Tibial nerve (tissue), 4 donors: ENCODE measurements at regions not wholly inside any gene's neighbourhood (a gene's known extent, or its start where the extent isn't known, plus 50 kb on each side); places are given as distances from the start of the nearest gene placed in this dataset.

Source experiments
- DNase-seq, 2 donors: peaks; one replicate each; pipeline ENCODE4 v3.0.0-alpha.2; 2019; ENCODE audit warnings: low spot score in 2 of 2
- H3K27ac ChIP-seq, 4 donors: fragments of 200-600 bp; sonication (generic) in 3 of 4; one replicate each; pipeline ENCODE4 v1.5.1; 2017 to 2019; ENCODE audit warnings: mild to moderate bottlenecking in 1 of 4
- H3K27me3 ChIP-seq, 2 donors: fragments of 200-600 bp; sonication (generic) in 1 of 2; one replicate each; pipeline versions ENCODE4 v1.5.1 to v1.6.0; 2017 to 2019
- H3K36me3 ChIP-seq, 3 donors: fragments of 200-600 bp; sonication (generic); one replicate each; pipeline ENCODE4 v1.5.1; 2018 to 2019
- H3K4me1 ChIP-seq, 4 donors: fragments of 200-600 bp; sonication (generic) in 3 of 4; one replicate each; pipeline ENCODE4 v1.5.1; 2017 to 2019
- H3K4me3 ChIP-seq, 4 donors: fragments of 200-600 bp; sonication (generic) in 3 of 4; one replicate each; pipeline ENCODE4 v1.5.1; 2017 to 2019; ENCODE audit warnings: mild to moderate bottlenecking in 1 of 4, moderate library complexity in 1 of 4
- H3K9me3 ChIP-seq, 4 donors: fragments of 200-600 bp; sonication (generic) in 3 of 4; one replicate each; pipeline ENCODE4 v1.5.1; 2017 to 2019
- EP300 ChIP-seq, 2 donors: sonication (generic); formaldehyde crosslinking; IDR thresholded peaks; one replicate each; pipeline ENCODE4 v1.6.1; 2017; ENCODE audit warnings: antibody characterized with exemption in 2 of 2, mild to moderate bottlenecking in 1 of 2
- POLR2A ChIP-seq, 2 donors: fragments of 450-650 bp; IDR thresholded peaks; one replicate each; pipeline ENCODE4 v1.6.1; 2017; ENCODE audit warnings: antibody characterized with exemption in 2 of 2, mild to moderate bottlenecking in 2 of 2, moderate library complexity in 2 of 2
- WGBS, 2 donors: methylation state at CpG; one replicate each; pipeline ENCODE4 v1.1.5; 2018; 5-methylcytosine and 5-hydroxymethylcytosine counted together
- TF ChIP-seq, protein P1 (sequence below), 5 experiments: fragments of 200-600 bp in 3 of 5; fragments of 450-650 bp in 2 of 5; sonication (generic) in 3 of 5; IDR thresholded peaks; one replicate each; pipeline ENCODE4 v1.5.1; 2016 to 2019; ENCODE audit warnings: antibody characterized with exemption in 5 of 5, mild to moderate bottlenecking in 3 of 5, moderate library complexity in 2 of 5

DNA sequence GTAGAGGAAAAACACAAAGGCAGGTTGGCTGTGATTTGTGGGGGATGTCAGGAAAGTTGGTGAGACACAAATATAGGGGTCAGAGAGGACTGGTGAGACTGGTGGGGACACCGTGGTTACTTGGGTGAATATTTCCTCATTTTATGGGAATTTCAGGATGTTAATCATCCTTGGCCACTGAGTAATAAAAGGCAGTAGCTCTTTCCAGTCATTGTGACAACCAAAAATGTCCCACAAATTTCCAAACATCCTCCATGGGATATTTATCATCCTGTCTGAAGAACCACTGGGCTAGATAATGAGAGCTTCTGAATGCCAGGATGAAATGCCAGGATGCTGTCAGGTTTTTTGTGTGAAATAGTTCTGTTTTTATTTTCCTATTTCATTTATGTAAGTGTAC, 374.1 kb downstream of the CD109 start:
- H3K4me3 ChIP-seq: no peak overlapping the region
- H3K4me1 ChIP-seq: peaks cover 0 to 1% (median 0%) of the 10 kb centered on the region in 4 donors
- H3K36me3 ChIP-seq: no peaks in the 10 kb centered on the region
- no peak for DNase-seq
- no peaks in the 10 kb centered on the region for H3K27me3 ChIP-seq
- H3K27ac ChIP-seq: no peak overlapping the region
- no peaks in the 10 kb centered on the region for H3K9me3 ChIP-seq
- WGBS, 2 donors: 58 to 74% methylated on average over 1 of the region's 1 CpG
- no peak for TF ChIP-seq POLR2A (IDR thresholded peaks at IDR 0.05)
- TF ChIP-seq, protein P1, sequence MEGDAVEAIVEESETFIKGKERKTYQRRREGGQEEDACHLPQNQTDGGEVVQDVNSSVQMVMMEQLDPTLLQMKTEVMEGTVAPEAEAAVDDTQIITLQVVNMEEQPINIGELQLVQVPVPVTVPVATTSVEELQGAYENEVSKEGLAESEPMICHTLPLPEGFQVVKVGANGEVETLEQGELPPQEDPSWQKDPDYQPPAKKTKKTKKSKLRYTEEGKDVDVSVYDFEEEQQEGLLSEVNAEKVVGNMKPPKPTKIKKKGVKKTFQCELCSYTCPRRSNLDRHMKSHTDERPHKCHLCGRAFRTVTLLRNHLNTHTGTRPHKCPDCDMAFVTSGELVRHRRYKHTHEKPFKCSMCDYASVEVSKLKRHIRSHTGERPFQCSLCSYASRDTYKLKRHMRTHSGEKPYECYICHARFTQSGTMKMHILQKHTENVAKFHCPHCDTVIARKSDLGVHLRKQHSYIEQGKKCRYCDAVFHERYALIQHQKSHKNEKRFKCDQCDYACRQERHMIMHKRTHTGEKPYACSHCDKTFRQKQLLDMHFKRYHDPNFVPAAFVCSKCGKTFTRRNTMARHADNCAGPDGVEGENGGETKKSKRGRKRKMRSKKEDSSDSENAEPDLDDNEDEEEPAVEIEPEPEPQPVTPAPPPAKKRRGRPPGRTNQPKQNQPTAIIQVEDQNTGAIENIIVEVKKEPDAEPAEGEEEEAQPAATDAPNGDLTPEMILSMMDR (IDR thresholded peaks at IDR 0.05): no peak
- no peak for TF ChIP-seq EP300 (IDR thresholded peaks at IDR 0.05)

DNA sequence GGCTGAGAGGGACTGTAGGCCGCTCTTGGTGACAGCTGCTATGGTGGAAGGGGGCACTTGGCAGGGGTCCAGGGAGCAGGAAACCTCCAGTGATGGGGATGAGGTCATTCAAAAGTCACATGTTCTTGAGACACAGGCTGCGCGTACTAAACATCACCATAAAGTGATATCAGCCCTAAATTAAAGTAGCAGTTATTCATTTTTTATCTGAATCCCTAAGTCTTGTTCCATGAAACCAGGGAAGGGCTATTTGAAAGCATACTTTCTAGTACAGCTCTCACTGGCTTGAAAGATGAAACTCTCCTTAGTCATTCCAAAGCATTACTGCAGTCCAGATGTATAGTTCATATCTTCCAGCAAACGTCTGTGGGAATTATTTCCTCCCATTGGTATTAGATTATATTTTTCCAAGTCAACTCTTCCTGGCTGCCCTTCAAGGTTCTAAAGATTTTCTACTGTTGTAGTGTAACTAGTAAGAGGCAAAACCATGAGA, 373.1 kb downstream of the CD109 start:
- H3K9me3 ChIP-seq: no peaks in the 10 kb centered on the region
- H3K4me1 ChIP-seq: no peaks in the 10 kb centered on the region
- H3K4me3 ChIP-seq: no peak overlapping the region
- H3K27me3 ChIP-seq: no peaks in the 10 kb centered on the region
- TF ChIP-seq POLR2A (IDR thresholded peaks at IDR 0.05) (no peak), EP300 (IDR thresholded peaks at IDR 0.05) (no peak)
- TF ChIP-seq, protein P1 (IDR thresholded peaks at IDR 0.05): no peak
- WGBS, 2 donors: 54 to 56% methylated on average over 4 of the region's 4 CpGs
- no peak for DNase-seq
- H3K36me3 ChIP-seq: no peaks in the 10 kb centered on the region
- no peak overlapping the region for H3K27ac ChIP-seq

DNA sequence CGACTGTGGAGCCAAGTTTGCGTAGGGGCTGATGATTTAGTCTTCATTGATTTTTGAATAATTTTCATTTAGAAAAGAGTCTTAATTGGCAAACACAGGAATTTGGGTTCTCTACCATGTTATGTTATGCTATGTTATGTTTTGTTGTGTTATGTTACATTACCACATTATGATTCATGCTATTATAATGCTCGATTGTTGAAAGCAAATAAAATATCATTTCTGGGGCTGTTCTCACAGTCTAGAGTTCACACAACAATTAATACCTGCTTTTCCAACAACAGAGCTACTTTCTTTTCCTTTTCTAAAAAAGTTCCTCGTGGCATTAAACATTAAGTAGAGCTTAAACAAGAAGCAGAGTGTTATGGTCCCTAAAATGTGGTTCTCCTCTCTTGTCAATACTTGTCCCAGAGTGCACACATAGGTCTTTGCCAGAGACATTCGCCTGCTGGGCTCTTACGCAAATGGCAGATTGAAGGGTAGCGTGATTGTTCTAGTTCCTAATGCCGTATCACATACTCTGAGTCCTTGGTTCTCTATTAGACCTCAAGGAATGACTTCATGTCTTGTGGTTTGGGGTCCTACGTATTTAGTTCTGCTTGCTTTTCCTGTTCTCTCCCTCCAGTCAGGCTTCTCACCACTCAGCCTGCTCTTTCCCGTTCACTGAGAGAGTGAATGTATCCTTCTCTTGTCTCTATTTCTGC, 370.3 kb downstream of the CD109 start:
- H3K4me3 ChIP-seq: no peak overlapping the region
- no peaks in the 10 kb centered on the region for H3K4me1 ChIP-seq
- H3K36me3 ChIP-seq: no peaks in the 10 kb centered on the region
- no peaks in the 10 kb centered on the region for H3K9me3 ChIP-seq
- H3K27ac ChIP-seq: no peak overlapping the region
- WGBS, 2 donors: 66 to 75% methylated on average over 10 of the region's 10 CpGs
- DNase-seq: no peak
- no peaks in the 10 kb centered on the region for H3K27me3 ChIP-seq
- TF ChIP-seq, protein P1 (IDR thresholded peaks at IDR 0.05): no peak
- TF ChIP-seq POLR2A (IDR thresholded peaks at IDR 0.05) (no peak), EP300 (IDR thresholded peaks at IDR 0.05) (no peak)

DNA sequence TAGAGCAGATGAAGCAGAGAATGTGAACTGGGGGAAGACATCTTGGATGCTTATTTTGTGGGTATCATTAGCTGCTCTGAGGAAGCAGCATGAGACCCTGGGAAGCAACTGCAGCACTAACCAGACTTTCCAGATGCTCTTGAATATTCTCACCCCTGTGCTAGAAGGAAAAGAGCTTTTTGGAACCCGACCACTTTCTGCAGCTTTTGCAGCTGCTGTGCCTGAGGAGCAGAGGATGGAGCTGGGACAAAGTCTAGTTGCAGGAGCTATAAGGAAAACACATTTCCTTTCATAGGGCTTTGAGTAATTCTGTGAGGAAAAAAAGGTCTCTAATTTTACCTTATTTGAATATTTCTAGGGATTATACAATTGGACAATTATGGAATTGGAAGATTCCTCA, 369.7 kb downstream of the CD109 start:
- WGBS, 2 donors: 63 to 71% methylated on average over 1 of the region's 1 CpG
- Histone ChIP-seq H3K36me3 (no peaks in the 10 kb centered on the region), H3K4me3 (no peak overlapping the region), H3K9me3 (no peaks in the 10 kb centered on the region), H3K27me3 (no peaks in the 10 kb centered on the region), H3K4me1 (no peaks in the 10 kb centered on the region), H3K27ac (no peak overlapping the region)
- no peak for DNase-seq
- TF ChIP-seq, protein P1 (IDR thresholded peaks at IDR 0.05): no peak
- TF ChIP-seq POLR2A (IDR thresholded peaks at IDR 0.05): no peak
- no peak for TF ChIP-seq EP300 (IDR thresholded peaks at IDR 0.05)

DNA sequence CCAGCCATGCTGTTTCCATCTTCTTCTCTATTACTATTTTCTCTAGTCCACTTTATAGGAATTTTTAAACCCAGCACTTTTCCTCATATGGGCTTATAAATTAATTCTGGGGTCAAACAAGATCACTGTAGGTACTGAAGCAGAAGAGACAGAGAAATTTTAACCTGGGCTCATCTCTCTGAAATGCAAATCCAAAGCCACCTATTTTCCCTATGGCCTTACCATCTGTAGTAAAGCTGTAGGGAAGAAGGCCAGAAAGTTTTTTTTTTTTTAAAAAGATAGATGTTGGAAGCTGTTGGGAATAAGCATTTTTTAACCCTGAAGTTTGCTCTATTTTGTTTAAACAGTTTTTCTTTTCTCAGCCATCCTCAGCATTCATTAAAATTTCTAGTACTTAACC, 367.4 kb downstream of the CD109 start:
- Histone ChIP-seq H3K4me3 (no peak overlapping the region), H3K4me1 (no peaks in the 10 kb centered on the region), H3K27ac (no peak overlapping the region), H3K27me3 (no peaks in the 10 kb centered on the region), H3K9me3 (no peaks in the 10 kb centered on the region), H3K36me3 (no peaks in the 10 kb centered on the region)
- TF ChIP-seq, protein P1 (IDR thresholded peaks at IDR 0.05): no peak
- TF ChIP-seq EP300 (IDR thresholded peaks at IDR 0.05) (no peak), POLR2A (IDR thresholded peaks at IDR 0.05) (no peak)
- no peak for DNase-seq
